ENCODE measurements at regions not wholly inside any gene's neighbourhood (a gene's known extent, or its start where the extent isn't known, plus 50 kb on each side); places are given as distances from the start of the nearest gene placed in this dataset.

- H3K4me3 Mint-ChIP-seq, result no peak overlapping the region
- DNase-seq (no peak), ATAC-seq (no peak)
- no peaks in the 10 kb centered on the region for H3K27me3 Mint-ChIP-seq
- H3K27ac Mint-ChIP-seq, result no peak overlapping the region
- no peaks in the 10 kb centered on the region for H3K4me1 Mint-ChIP-seq
- H3K9me3 Mint-ChIP-seq, result peaks cover 0 to 4% of the 10 kb centered on the region in 2 donors
Measured at GRCh38 chr12:77368379-77368778, 303.0 kb upstream of the E2F7 start.

GRCh38 chr12:77366616-77367015 is 301.2 kb upstream of the E2F7 start:
- DNase-seq (no peak), ATAC-seq (no peak)
- Mint-ChIP-seq H3K9me3 (peaks cover 0 to 4% of the 10 kb centered on the region in 2 donors), H3K4me3 (no peak overlapping the region), H3K27me3 (no peaks in the 10 kb centered on the region), H3K27ac (no peak overlapping the region), H3K4me1 (no peaks in the 10 kb centered on the region)

GRCh38 chr12:77364400-77364799 is 299.0 kb upstream of the E2F7 start:
- H3K9me3 Mint-ChIP-seq, result peaks cover 0 to 7% of the 10 kb centered on the region in 2 donors
- ATAC-seq (no peak), DNase-seq (no peak)
- no peaks in the 10 kb centered on the region for H3K4me1 Mint-ChIP-seq
- H3K27me3 Mint-ChIP-seq, result no peaks in the 10 kb centered on the region
- H3K27ac Mint-ChIP-seq, result no peak overlapping the region
- no peak overlapping the region for H3K4me3 Mint-ChIP-seq

- ATAC-seq (no peak), DNase-seq (no peak)
- Mint-ChIP-seq H3K4me3 (no peak overlapping the region), H3K4me1 (no peaks in the 10 kb centered on the region), H3K27me3 (no peaks in the 10 kb centered on the region), H3K9me3 (peaks cover 0 to 7% of the 10 kb centered on the region in 2 donors), H3K27ac (no peak overlapping the region)
Measured at GRCh38 chr12:77362509-77363210, 297.3 kb upstream of the E2F7 start.

GRCh38 chr12:77357655-77358054 is 292.3 kb upstream of the E2F7 start:
- no peaks in the 10 kb centered on the region for H3K4me1 Mint-ChIP-seq
- DNase-seq, result no peak
- no peak for ATAC-seq
- H3K27ac Mint-ChIP-seq, result no peak overlapping the region
- H3K9me3 Mint-ChIP-seq, result peaks cover 0 to 7% of the 10 kb centered on the region in 2 donors
- no peak overlapping the region for H3K4me3 Mint-ChIP-seq
- no peaks in the 10 kb centered on the region for H3K27me3 Mint-ChIP-seq

- ATAC-seq (no peak), DNase-seq (no peak)
- Mint-ChIP-seq H3K27ac (no peak overlapping the region), H3K9me3 (no peaks in the 10 kb centered on the region), H3K27me3 (no peaks in the 10 kb centered on the region), H3K4me3 (no peak overlapping the region), H3K4me1 (no peaks in the 10 kb centered on the region)
Measured at GRCh38 chr12:77354766-77355362, 289.5 kb upstream of the E2F7 start.

GRCh38 chr12:77352946-77353345 is 287.6 kb upstream of the E2F7 start:
- H3K27me3 Mint-ChIP-seq, result no peaks in the 10 kb centered on the region
- H3K27ac Mint-ChIP-seq, result no peak overlapping the region
- no peak for ATAC-seq
- H3K9me3 Mint-ChIP-seq, result no peaks in the 10 kb centered on the region
- no peak overlapping the region for H3K4me3 Mint-ChIP-seq
- DNase-seq, result no peak
- no peaks in the 10 kb centered on the region for H3K4me1 Mint-ChIP-seq

- no peaks in the 10 kb centered on the region for H3K9me3 Mint-ChIP-seq
- ATAC-seq (no peak), DNase-seq (no peak)
- no peaks in the 10 kb centered on the region for H3K27me3 Mint-ChIP-seq
- H3K27ac Mint-ChIP-seq, result no peak overlapping the region
- H3K4me3 Mint-ChIP-seq, result no peak overlapping the region
- H3K4me1 Mint-ChIP-seq, result no peaks in the 10 kb centered on the region
Measured at GRCh38 chr12:77351860-77352259, 286.5 kb upstream of the E2F7 start.

- Mint-ChIP-seq H3K27ac (no peak overlapping the region), H3K9me3 (no peaks in the 10 kb centered on the region), H3K4me1 (no peaks in the 10 kb centered on the region), H3K27me3 (no peaks in the 10 kb centered on the region), H3K4me3 (no peak overlapping the region)
- ATAC-seq (no peak), DNase-seq (no peak)
Measured at GRCh38 chr12:77349689-77350370, 284.5 kb upstream of the E2F7 start.

GRCh38 chr12:77347017-77347416 is 281.6 kb upstream of the E2F7 start:
- ATAC-seq (no peak), DNase-seq (no peak)
- H3K9me3 Mint-ChIP-seq, result no peaks in the 10 kb centered on the region
- no peaks in the 10 kb centered on the region for H3K4me1 Mint-ChIP-seq
- no peak overlapping the region for H3K4me3 Mint-ChIP-seq
- H3K27ac Mint-ChIP-seq, result no peak overlapping the region
- no peaks in the 10 kb centered on the region for H3K27me3 Mint-ChIP-seq

GRCh38 chr12:77345336-77345735 is 280.0 kb upstream of the E2F7 start:
- no peak for ATAC-seq

GRCh38 chr12:77344651-77345050 is 279.3 kb upstream of the E2F7 start:
- Mint-ChIP-seq H3K27me3 (no peaks in the 10 kb centered on the region), H3K4me3 (no peak overlapping the region), H3K9me3 (no peaks in the 10 kb centered on the region), H3K27ac (peak overlapping the region in 1 of 2 donors; percentile 16), H3K4me1 (no peaks in the 10 kb centered on the region)
- no peak for ATAC-seq
- DNase-seq, result no peak

More at GRCh38 chr12:77345336-77345735, 280.0 kb upstream of the E2F7 start:
- Mint-ChIP-seq H3K27me3 (no peaks in the 10 kb centered on the region), H3K9me3 (no peaks in the 10 kb centered on the region), H3K4me3 (no peak overlapping the region), H3K27ac (no peak overlapping the region), H3K4me1 (no peaks in the 10 kb centered on the region)
- DNase-seq, result no peak

- H3K4me1 Mint-ChIP-seq, result no peaks in the 10 kb centered on the region
- H3K27ac Mint-ChIP-seq, result no peak overlapping the region
- ATAC-seq, result no peak
- no peaks in the 10 kb centered on the region for H3K9me3 Mint-ChIP-seq
- no peak for DNase-seq
- no peak overlapping the region for H3K4me3 Mint-ChIP-seq
- no peaks in the 10 kb centered on the region for H3K27me3 Mint-ChIP-seq
Measured at GRCh38 chr12:77343291-77343690, 277.9 kb upstream of the E2F7 start.

GRCh38 chr12:77342253-77342652 is 276.9 kb upstream of the E2F7 start:
- no peaks in the 10 kb centered on the region for H3K9me3 Mint-ChIP-seq
- no peaks in the 10 kb centered on the region for H3K27me3 Mint-ChIP-seq
- DNase-seq, result no peak
- no peak for ATAC-seq
- no peaks in the 10 kb centered on the region for H3K4me1 Mint-ChIP-seq
- no peak overlapping the region for H3K4me3 Mint-ChIP-seq
- no peak overlapping the region for H3K27ac Mint-ChIP-seq

- no peak for DNase-seq
- Mint-ChIP-seq H3K27me3 (no peaks in the 10 kb centered on the region), H3K4me1 (no peaks in the 10 kb centered on the region), H3K27ac (no peak overlapping the region), H3K9me3 (no peaks in the 10 kb centered on the region), H3K4me3 (no peak overlapping the region)
- no peak for ATAC-seq
Measured at GRCh38 chr12:77339610-77340009, 274.2 kb upstream of the E2F7 start.

- ATAC-seq (no peak), DNase-seq (no peak)
- no peaks in the 10 kb centered on the region for H3K9me3 Mint-ChIP-seq
- no peak overlapping the region for H3K27ac Mint-ChIP-seq
- H3K4me3 Mint-ChIP-seq, result no peak overlapping the region
- no peaks in the 10 kb centered on the region for H3K4me1 Mint-ChIP-seq
- H3K27me3 Mint-ChIP-seq, result no peaks in the 10 kb centered on the region
Measured at GRCh38 chr12:77337362-77337761, 272.0 kb upstream of the E2F7 start.

All from stimulated activated naive CD8-positive, alpha-beta T cell treated with anti-CD3 and anti-CD28 coated beads, Interleukin-15, amount 100 ng/mL, for 72 hours (primary cell).